ENCODE measurements at regions not wholly inside any gene's neighbourhood (a gene's known extent, or its start where the extent isn't known, plus 50 kb on each side); places are given as distances from the start of the nearest gene placed in this dataset.

DNA sequence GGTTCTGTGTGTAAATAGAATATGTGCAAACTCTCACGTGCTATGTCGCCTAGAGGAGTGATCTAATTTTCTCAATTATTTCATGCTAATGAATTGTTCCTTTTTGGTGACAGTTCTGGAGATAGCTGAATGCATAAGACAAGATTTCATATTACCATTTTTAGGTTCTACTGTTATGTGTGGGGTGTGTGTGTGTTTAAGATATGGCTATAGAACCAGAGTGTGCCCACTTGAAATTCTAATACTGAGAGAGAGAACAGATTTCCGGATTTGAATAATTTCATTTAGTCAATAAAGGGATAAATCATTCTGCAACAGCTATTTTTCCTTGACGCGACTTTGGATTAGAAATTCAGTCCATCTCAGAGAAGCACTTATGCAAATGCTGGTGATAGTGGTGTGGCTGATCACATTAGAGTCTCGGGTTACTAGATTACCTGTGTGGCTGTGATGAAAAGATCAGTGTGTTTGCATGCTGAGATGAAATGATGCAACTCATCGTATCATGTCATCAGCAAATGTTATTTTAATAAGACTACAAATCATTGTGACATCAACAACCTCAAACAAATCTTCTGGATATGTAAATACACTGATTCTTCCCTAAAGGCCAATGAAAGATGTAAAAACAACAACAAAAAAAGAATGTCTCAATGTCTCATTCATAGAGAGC lies 415.9 kb downstream of the EPHA4 start:
- no peak for TF ChIP-seq EZH2 (IDR thresholded peaks at IDR 0.05; ENCODE audit: insufficient read depth, poor library complexity, severe bottlenecking)
- no peak for TF ChIP-seq EZH2phosphoT487 (IDR thresholded peaks at IDR 0.05; ENCODE audit: insufficient read depth, low read depth)
